GM10248 (cell line): ENCODE measurements at regions not wholly inside any gene's neighbourhood (a gene's known extent, or its start where the extent isn't known, plus 50 kb on each side); places are given as distances from the start of the nearest gene placed in this dataset.

Source experiments
- CTCF ChIA-PET: fragments of 300-600 bp; sonication (Branson Sonifier 250); formaldehyde crosslinking; extraction: SDS; loops from one replicate; lab custom pipeline; 2021; ENCODE audit warnings: antibody characterized with exemption; lab: Yijun Ruan, JAX
- POLR2A ChIA-PET: fragments of 350-650 bp; sonication (Branson Sonifier 250); formaldehyde crosslinking; extraction: SDS; loops from one replicate; lab custom pipeline; 2020; ENCODE audit warnings: antibody characterized with exemption; lab: Yijun Ruan, JAX
- DNase-seq: peaks from one replicate; pipeline ENCODE4 v3.0.0; 2012; ENCODE audit errors: extremely low spot score
- CTCF ChIP-seq: IDR thresholded peaks from 2 replicates; pipeline ENCODE4 v1.5.1; 2012; ENCODE audit warnings: mild to moderate bottlenecking, low read depth; ENCODE audit errors: extremely low read depth, missing control alignments, control extremely low read depth

GRCh38 chr13:22118158-22118557 is 447.3 kb downstream of the FGF9 start:
- ChIA-PET CTCF (no interaction called here), POLR2A (no interaction called here)
- TF ChIP-seq CTCF, result no peak
- DNase-seq, result no peak

GRCh38 chr13:22120646-22121045 is 449.8 kb downstream of the FGF9 start:
- no peak for DNase-seq
- CTCF ChIA-PET, result interaction anchor here (0.5 to 2.5 kb wide), 5 partner anchors 11 to 158 kb away, joined by 3 to 11 read pairs (median 5); no protein-coding TSS in a partner anchor
- no peak for TF ChIP-seq CTCF
- POLR2A ChIA-PET, result interaction anchor here (0.8 kb wide), 1 partner anchor 55 kb away, joined by 3 read pairs; no protein-coding TSS in a partner anchor

- POLR2A ChIA-PET, result no interaction called here
These were observed 450.4 kb downstream of the FGF9 start for GRCh38 chr13:22121146-22121739.

GRCh38 chr13:22126433-22127021 is 455.7 kb downstream of the FGF9 start:
- TF ChIP-seq CTCF, result no peak
- ChIA-PET CTCF (no interaction called here), POLR2A (no interaction called here)
- peak; percentile 52 for DNase-seq

More at GRCh38 chr13:22121146-22121739, 450.4 kb downstream of the FGF9 start:
- peak; percentile 44 for DNase-seq
- CTCF ChIA-PET, result interaction anchor here (0.5 to 2.5 kb wide), 7 partner anchors 10 to 157 kb away, joined by 3 to 11 read pairs (median 5); no protein-coding TSS in a partner anchor
- TF ChIP-seq CTCF, result no peak

DNA sequence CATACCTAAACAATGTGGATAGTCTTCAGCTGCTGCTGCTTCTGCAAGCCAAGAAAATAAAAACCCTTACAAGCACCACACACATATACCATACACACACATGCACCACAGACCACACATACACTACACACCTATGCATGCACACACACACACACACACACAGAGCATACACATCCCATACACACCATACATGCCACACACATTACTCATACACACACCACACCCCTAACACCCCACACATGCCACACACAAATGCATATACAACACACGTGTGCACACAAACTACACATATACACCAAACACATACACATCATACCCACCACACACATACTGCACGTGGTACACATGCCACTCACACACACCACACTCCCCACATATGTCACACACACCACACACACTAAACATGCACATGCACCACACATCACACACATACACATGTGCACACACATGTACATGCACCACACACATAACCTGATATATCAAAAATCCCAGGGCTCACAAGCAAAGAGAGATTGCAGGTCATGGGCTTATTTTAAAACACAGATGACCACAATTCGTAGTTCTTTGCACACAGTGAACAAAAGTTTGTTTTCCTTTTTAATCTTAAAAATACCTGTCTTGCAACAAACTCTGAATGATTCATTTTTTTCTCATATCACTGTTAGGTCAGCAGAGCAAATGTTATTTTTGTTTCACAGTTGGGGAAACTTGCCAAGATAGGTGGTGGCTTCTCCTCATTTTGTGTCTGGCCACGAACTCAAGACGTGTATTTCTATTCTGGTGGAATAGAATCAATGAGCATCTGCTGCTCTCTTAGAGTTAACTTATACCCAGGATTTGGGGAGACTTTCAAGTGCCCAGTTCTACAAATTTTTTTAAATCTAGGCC is 456.6 kb downstream of the FGF9 start:
- no peak for TF ChIP-seq CTCF
- DNase-seq, result no peak
- ChIA-PET CTCF (interaction anchor here (1.7 kb wide), 1 partner anchor 25 kb away, joined by 6 read pairs; no protein-coding TSS in a partner anchor), POLR2A (no interaction called here)
